ENCODE measurements at regions not wholly inside any gene's neighbourhood (a gene's known extent, or its start where the extent isn't known, plus 50 kb on each side); places are given as distances from the start of the nearest gene placed in this dataset.

- intact Hi-C loops (cut with micrococcal nuclease; ENCODE audit: unreplicated experiment) = no loop called here
- ChIA-PET CTCF (no interaction called here), POLR2A (ENCODE audit: low non-redundant PET) (no interaction called here)
- Histone ChIP-seq H3K36me3 (ENCODE audit: insufficient read depth, low read length, poor library complexity, severe bottlenecking) (no peaks in the 10 kb centered on the region), H3K4me1 (ENCODE audit: insufficient read depth, low read length, poor library complexity, severe bottlenecking) (no peaks in the 10 kb centered on the region), H3K27ac (ENCODE audit: low read depth, low read length, poor library complexity, severe bottlenecking) (no peak overlapping the region), H3K4me3 (ENCODE audit: low read depth, low read length, poor library complexity, severe bottlenecking) (no peak overlapping the region), H3K27me3 (replicated peaks; ENCODE audit: insufficient read depth, low read depth, low read length, poor library complexity) (peaks cover 6% of the 10 kb centered on the region), H3K9me3 (ENCODE audit: low read depth, low read length, poor library complexity, severe bottlenecking) (peaks cover 6% of the 10 kb centered on the region)
- no peak for DNase-seq (ENCODE audit: low spot score)
- TF ChIP-seq, protein P1, sequence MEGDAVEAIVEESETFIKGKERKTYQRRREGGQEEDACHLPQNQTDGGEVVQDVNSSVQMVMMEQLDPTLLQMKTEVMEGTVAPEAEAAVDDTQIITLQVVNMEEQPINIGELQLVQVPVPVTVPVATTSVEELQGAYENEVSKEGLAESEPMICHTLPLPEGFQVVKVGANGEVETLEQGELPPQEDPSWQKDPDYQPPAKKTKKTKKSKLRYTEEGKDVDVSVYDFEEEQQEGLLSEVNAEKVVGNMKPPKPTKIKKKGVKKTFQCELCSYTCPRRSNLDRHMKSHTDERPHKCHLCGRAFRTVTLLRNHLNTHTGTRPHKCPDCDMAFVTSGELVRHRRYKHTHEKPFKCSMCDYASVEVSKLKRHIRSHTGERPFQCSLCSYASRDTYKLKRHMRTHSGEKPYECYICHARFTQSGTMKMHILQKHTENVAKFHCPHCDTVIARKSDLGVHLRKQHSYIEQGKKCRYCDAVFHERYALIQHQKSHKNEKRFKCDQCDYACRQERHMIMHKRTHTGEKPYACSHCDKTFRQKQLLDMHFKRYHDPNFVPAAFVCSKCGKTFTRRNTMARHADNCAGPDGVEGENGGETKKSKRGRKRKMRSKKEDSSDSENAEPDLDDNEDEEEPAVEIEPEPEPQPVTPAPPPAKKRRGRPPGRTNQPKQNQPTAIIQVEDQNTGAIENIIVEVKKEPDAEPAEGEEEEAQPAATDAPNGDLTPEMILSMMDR (conservative IDR thresholded peaks at IDR 0.05; ENCODE audit: low read depth, low read length) = no peak
- no peak for TF ChIP-seq EZH2 (IDR thresholded peaks at IDR 0.05; ENCODE audit: borderline replicate concordance, low read depth, low read length, poor library complexity, severe bottlenecking)
- no TSS peak for BruUV-seq (replicated peaks)
These were observed 289.9 kb upstream of the SFSWAP start for GRCh38 chr12:131420867-131421447.

GRCh38 chr12:131421509-131422186, 289.2 kb upstream of the SFSWAP start:
- POLR2A ChIA-PET (ENCODE audit: low non-redundant PET) = no interaction called here
- Histone ChIP-seq H3K27me3 (replicated peaks; ENCODE audit: insufficient read depth, low read depth, low read length, poor library complexity) (peaks cover 9% of the 10 kb centered on the region), H3K9me3 (ENCODE audit: low read depth, low read length, poor library complexity, severe bottlenecking) (peaks cover 6% of the 10 kb centered on the region), H3K4me3 (ENCODE audit: low read depth, low read length, poor library complexity, severe bottlenecking) (no peak overlapping the region), H3K36me3 (ENCODE audit: insufficient read depth, low read length, poor library complexity, severe bottlenecking) (no peaks in the 10 kb centered on the region), H3K27ac (ENCODE audit: low read depth, low read length, poor library complexity, severe bottlenecking) (no peak overlapping the region), H3K4me1 (ENCODE audit: insufficient read depth, low read length, poor library complexity, severe bottlenecking) (no peaks in the 10 kb centered on the region)
- CTCF ChIA-PET = no interaction called here
- intact Hi-C loops (cut with micrococcal nuclease; ENCODE audit: unreplicated experiment) = no loop called here
- DNase-seq (ENCODE audit: low spot score) = no peak
- no peak for TF ChIP-seq EZH2 (IDR thresholded peaks at IDR 0.05; ENCODE audit: borderline replicate concordance, low read depth, low read length, poor library complexity, severe bottlenecking)
- TF ChIP-seq, protein P1 (conservative IDR thresholded peaks at IDR 0.05; ENCODE audit: low read depth, low read length) = no peak
- no TSS peak for BruUV-seq (replicated peaks)

- Histone ChIP-seq H3K4me1 (ENCODE audit: insufficient read depth, low read length, poor library complexity, severe bottlenecking) (no peaks in the 10 kb centered on the region), H3K36me3 (ENCODE audit: insufficient read depth, low read length, poor library complexity, severe bottlenecking) (no peaks in the 10 kb centered on the region), H3K27ac (ENCODE audit: low read depth, low read length, poor library complexity, severe bottlenecking) (no peak overlapping the region), H3K4me3 (ENCODE audit: low read depth, low read length, poor library complexity, severe bottlenecking) (no peak overlapping the region), H3K27me3 (replicated peaks; ENCODE audit: insufficient read depth, low read depth, low read length, poor library complexity) (peaks cover 14% of the 10 kb centered on the region), H3K9me3 (ENCODE audit: low read depth, low read length, poor library complexity, severe bottlenecking) (peaks cover 6% of the 10 kb centered on the region)
- BruUV-seq (replicated peaks) = no TSS peak
- no peak for TF ChIP-seq EZH2 (IDR thresholded peaks at IDR 0.05; ENCODE audit: borderline replicate concordance, low read depth, low read length, poor library complexity, severe bottlenecking)
- TF ChIP-seq, protein P1 (conservative IDR thresholded peaks at IDR 0.05; ENCODE audit: low read depth, low read length) = no peak
- no peak for DNase-seq (ENCODE audit: low spot score)
- ChIA-PET CTCF (no interaction called here), POLR2A (ENCODE audit: low non-redundant PET) (no interaction called here)
- intact Hi-C loops (cut with micrococcal nuclease; ENCODE audit: unreplicated experiment) = no loop called here
These were observed 288.7 kb upstream of the SFSWAP start for GRCh38 chr12:131422187-131422520.
